ENCODE measurements at regions not wholly inside any gene's neighbourhood (a gene's known extent, or its start where the extent isn't known, plus 50 kb on each side); places are given as distances from the start of the nearest gene placed in this dataset.

DNA sequence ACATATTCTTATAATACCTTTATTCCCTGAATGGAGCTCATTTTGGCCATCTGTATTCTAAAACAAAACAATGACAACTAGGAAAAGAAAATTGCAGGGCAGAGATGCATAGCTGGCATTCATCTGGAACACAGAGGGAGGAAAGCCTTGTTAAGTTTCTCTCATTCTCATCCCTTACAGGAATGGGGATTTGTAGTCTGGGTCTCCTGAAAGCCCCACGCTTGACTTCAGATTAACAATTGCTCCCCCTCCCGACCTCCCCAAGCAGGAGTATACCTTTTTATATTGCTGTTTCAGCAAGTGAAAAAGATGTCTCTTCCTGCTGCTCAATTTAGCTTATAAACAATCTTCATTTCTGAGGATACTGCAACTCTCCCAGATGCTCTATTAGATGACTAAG is 812.1 kb downstream of the EFNA5 start:
- no peaks in the 10 kb centered on the region for H3F3A ChIP-seq (ENCODE audit: insufficient read depth, low read length)
- H3K9me3 ChIP-seq (ENCODE audit: low read length): no peaks in the 10 kb centered on the region
- no peak overlapping the region for H2AFZ ChIP-seq (ENCODE audit: low read length)
- no peak overlapping the region for H3K9ac ChIP-seq (ENCODE audit: low read length)
- H3K4me3 ChIP-seq (ENCODE audit: low read depth, low read length, poor library complexity, severe bottlenecking): no peak overlapping the region
- no peaks in the 10 kb centered on the region for H3K4me1 ChIP-seq (ENCODE audit: insufficient read depth, low read length, severe bottlenecking)
- no peak overlapping the region for H3K27ac ChIP-seq (ENCODE audit: low read depth, low read length, poor library complexity, severe bottlenecking)
- H4K20me1 ChIP-seq (ENCODE audit: insufficient read depth, low read length): no peaks in the 10 kb centered on the region
- H3K79me2 ChIP-seq (ENCODE audit: insufficient read depth, low read length): no peaks in the 10 kb centered on the region
- no peak for TF ChIP-seq EZH2 (IDR thresholded peaks at IDR 0.05; ENCODE audit: borderline replicate concordance, low read length)
- H3K36me3 ChIP-seq (ENCODE audit: insufficient read depth, low read length): no peaks in the 10 kb centered on the region
- H3K27me3 ChIP-seq (ENCODE audit: insufficient read depth, low read length): no peaks in the 10 kb centered on the region
- no peak overlapping the region for H3K4me2 ChIP-seq (ENCODE audit: low read length)
- H3K9me2 ChIP-seq (ENCODE audit: low read depth, low read length): no peaks in the 10 kb centered on the region

DNA sequence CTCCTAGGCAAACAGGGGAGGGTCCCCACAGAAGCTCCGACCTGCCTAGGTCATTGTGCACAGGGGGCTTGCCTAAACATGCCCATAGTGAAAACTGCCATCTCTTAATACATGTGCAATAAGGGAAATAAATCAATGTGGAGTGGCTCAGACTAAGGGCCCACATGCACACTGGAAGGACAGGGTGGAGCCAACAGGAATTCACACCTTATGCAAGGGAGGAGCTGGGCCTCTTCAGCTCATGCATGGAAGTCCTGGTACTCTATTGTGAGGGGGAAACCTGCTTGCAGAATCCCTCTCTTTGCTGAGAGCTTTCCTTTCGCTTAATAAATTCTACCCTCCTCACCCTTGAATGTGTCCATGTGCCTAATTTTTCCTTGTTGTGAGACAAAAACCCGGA is 815.8 kb downstream of the EFNA5 start:
- Histone ChIP-seq H3K4me1 (ENCODE audit: insufficient read depth, low read length, severe bottlenecking) (no peaks in the 10 kb centered on the region), H4K20me1 (ENCODE audit: insufficient read depth, low read length) (no peaks in the 10 kb centered on the region), H3K9me3 (ENCODE audit: low read length) (no peaks in the 10 kb centered on the region), H3K9me2 (ENCODE audit: low read depth, low read length) (no peaks in the 10 kb centered on the region), H3K27ac (ENCODE audit: low read depth, low read length, poor library complexity, severe bottlenecking) (no peak overlapping the region), H3K9ac (ENCODE audit: low read length) (no peak overlapping the region), H3K4me3 (ENCODE audit: low read depth, low read length, poor library complexity, severe bottlenecking) (no peak overlapping the region), H2AFZ (ENCODE audit: low read length) (no peak overlapping the region), H3K27me3 (ENCODE audit: insufficient read depth, low read length) (no peaks in the 10 kb centered on the region), H3K79me2 (ENCODE audit: insufficient read depth, low read length) (no peaks in the 10 kb centered on the region), H3F3A (ENCODE audit: insufficient read depth, low read length) (no peaks in the 10 kb centered on the region), H3K4me2 (ENCODE audit: low read length) (no peak overlapping the region), H3K36me3 (ENCODE audit: insufficient read depth, low read length) (no peaks in the 10 kb centered on the region)
- TF ChIP-seq, protein P1, sequence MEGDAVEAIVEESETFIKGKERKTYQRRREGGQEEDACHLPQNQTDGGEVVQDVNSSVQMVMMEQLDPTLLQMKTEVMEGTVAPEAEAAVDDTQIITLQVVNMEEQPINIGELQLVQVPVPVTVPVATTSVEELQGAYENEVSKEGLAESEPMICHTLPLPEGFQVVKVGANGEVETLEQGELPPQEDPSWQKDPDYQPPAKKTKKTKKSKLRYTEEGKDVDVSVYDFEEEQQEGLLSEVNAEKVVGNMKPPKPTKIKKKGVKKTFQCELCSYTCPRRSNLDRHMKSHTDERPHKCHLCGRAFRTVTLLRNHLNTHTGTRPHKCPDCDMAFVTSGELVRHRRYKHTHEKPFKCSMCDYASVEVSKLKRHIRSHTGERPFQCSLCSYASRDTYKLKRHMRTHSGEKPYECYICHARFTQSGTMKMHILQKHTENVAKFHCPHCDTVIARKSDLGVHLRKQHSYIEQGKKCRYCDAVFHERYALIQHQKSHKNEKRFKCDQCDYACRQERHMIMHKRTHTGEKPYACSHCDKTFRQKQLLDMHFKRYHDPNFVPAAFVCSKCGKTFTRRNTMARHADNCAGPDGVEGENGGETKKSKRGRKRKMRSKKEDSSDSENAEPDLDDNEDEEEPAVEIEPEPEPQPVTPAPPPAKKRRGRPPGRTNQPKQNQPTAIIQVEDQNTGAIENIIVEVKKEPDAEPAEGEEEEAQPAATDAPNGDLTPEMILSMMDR (IDR thresholded peaks at IDR 0.05; ENCODE audit: low read length): no peak
- TF ChIP-seq EZH2 (IDR thresholded peaks at IDR 0.05; ENCODE audit: borderline replicate concordance, low read length): no peak

DNA sequence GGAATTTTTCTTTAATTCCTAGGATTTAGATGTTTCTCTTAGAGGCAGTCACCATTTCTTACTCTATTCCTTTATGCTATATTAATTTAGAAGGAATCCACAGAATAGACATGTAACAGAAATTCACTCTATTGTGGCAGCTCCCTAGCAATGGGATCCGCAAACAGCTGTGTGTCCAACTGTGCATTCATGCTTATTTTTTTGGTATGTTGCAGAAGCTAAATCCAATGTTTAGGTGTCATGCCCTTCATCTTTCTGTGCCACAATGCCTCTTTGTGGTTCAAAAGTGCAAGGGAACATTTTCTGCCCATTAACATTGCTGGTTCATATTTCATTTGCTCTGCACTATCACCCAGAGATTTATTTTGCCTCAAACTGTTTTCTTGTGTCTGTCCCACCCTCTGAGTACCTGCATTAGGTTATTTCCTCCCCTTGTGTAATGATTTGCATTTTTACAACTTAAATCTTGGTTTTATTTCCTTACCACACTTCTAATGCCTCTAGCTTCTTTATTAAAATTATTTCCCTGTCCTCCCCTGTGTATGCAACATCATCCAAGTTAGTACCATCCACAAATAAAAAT is 816.5 kb downstream of the EFNA5 start:
- no peak overlapping the region for H3K4me3 ChIP-seq (ENCODE audit: low read depth, low read length, poor library complexity, severe bottlenecking)

DNA sequence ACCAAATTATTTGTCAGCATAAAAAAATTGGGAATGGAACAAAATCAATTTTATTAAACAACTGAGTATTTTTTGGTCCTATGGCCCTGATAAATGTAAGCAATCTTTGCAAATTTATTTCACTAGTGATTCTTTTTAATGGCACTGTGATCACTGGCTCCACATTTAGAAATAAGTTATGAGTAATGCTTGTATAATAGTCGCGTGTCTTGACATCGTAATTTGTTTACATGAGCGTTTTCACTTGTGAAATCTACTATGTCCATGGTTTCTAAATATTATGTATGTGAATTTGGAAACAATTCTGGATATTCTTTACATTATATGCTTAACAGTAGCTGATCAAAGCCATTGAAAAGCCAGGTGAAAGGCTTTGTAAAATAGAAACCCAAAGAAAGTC is 817.5 kb downstream of the EFNA5 start:
- Histone ChIP-seq H3K4me2 (ENCODE audit: low read length) (no peak overlapping the region), H3F3A (ENCODE audit: insufficient read depth, low read length) (no peaks in the 10 kb centered on the region), H3K27me3 (ENCODE audit: insufficient read depth, low read length) (no peaks in the 10 kb centered on the region), H3K79me2 (ENCODE audit: insufficient read depth, low read length) (no peaks in the 10 kb centered on the region), H3K4me3 (ENCODE audit: low read depth, low read length, poor library complexity, severe bottlenecking) (no peak overlapping the region), H3K4me1 (ENCODE audit: insufficient read depth, low read length, severe bottlenecking) (no peaks in the 10 kb centered on the region), H3K27ac (ENCODE audit: low read depth, low read length, poor library complexity, severe bottlenecking) (no peak overlapping the region), H4K20me1 (ENCODE audit: insufficient read depth, low read length) (no peaks in the 10 kb centered on the region), H3K9me2 (ENCODE audit: low read depth, low read length) (no peaks in the 10 kb centered on the region), H3K9ac (ENCODE audit: low read length) (no peak overlapping the region), H2AFZ (ENCODE audit: low read length) (no peak overlapping the region), H3K9me3 (ENCODE audit: low read length) (no peaks in the 10 kb centered on the region), H3K36me3 (ENCODE audit: insufficient read depth, low read length) (no peaks in the 10 kb centered on the region)
- TF ChIP-seq, protein P1 (IDR thresholded peaks at IDR 0.05; ENCODE audit: low read length): no peak
- TF ChIP-seq EZH2 (IDR thresholded peaks at IDR 0.05; ENCODE audit: borderline replicate concordance, low read length): no peak

More for the DNA sequence above, 816.5 kb downstream of the EFNA5 start:
- no peaks in the 10 kb centered on the region for H3K27me3 ChIP-seq (ENCODE audit: insufficient read depth, low read length)
- no peak overlapping the region for H3K27ac ChIP-seq (ENCODE audit: low read depth, low read length, poor library complexity, severe bottlenecking)
- no peaks in the 10 kb centered on the region for H3K36me3 ChIP-seq (ENCODE audit: insufficient read depth, low read length)
- H3K9me3 ChIP-seq (ENCODE audit: low read length): no peaks in the 10 kb centered on the region
- no peaks in the 10 kb centered on the region for H3K79me2 ChIP-seq (ENCODE audit: insufficient read depth, low read length)
- no peaks in the 10 kb centered on the region for H3K4me1 ChIP-seq (ENCODE audit: insufficient read depth, low read length, severe bottlenecking)
- TF ChIP-seq, protein P1 (IDR thresholded peaks at IDR 0.05; ENCODE audit: low read length): no peak
- no peak overlapping the region for H2AFZ ChIP-seq (ENCODE audit: low read length)
- no peaks in the 10 kb centered on the region for H4K20me1 ChIP-seq (ENCODE audit: insufficient read depth, low read length)
- H3F3A ChIP-seq (ENCODE audit: insufficient read depth, low read length): no peaks in the 10 kb centered on the region
- no peaks in the 10 kb centered on the region for H3K9me2 ChIP-seq (ENCODE audit: low read depth, low read length)
- no peak overlapping the region for H3K4me2 ChIP-seq (ENCODE audit: low read length)
- no peak overlapping the region for H3K9ac ChIP-seq (ENCODE audit: low read length)
